ENCODE measurements at regions not wholly inside any gene's neighbourhood (a gene's known extent, or its start where the extent isn't known, plus 50 kb on each side); places are given as distances from the start of the nearest gene placed in this dataset.

DNA sequence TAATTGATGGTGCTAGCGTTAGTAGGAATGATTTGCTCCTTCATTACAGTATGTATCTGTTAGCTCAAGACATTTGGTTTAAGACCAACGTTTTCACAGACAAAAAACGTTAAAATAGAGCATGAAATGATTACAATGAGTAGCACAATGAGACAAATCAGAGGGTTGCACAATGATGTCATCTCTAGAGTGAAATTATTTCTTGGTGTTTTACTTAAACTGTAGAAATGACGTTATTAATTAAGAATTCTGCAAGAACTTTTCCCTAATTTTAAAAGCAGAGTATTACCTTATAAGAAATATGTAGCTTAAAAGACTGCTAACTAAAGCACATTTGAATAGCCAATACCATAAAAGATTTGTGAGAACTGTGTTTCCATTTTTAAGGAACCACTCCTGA lies 373.4 kb upstream of the KIF2B start:
- TF ChIP-seq, protein P1, sequence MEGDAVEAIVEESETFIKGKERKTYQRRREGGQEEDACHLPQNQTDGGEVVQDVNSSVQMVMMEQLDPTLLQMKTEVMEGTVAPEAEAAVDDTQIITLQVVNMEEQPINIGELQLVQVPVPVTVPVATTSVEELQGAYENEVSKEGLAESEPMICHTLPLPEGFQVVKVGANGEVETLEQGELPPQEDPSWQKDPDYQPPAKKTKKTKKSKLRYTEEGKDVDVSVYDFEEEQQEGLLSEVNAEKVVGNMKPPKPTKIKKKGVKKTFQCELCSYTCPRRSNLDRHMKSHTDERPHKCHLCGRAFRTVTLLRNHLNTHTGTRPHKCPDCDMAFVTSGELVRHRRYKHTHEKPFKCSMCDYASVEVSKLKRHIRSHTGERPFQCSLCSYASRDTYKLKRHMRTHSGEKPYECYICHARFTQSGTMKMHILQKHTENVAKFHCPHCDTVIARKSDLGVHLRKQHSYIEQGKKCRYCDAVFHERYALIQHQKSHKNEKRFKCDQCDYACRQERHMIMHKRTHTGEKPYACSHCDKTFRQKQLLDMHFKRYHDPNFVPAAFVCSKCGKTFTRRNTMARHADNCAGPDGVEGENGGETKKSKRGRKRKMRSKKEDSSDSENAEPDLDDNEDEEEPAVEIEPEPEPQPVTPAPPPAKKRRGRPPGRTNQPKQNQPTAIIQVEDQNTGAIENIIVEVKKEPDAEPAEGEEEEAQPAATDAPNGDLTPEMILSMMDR (conservative IDR thresholded peaks at IDR 0.05; ENCODE audit: low read depth, low read length): no peak
- no peak for TF ChIP-seq POLR2A (IDR thresholded peaks at IDR 0.05; ENCODE audit: low read depth, low read length)
- TF ChIP-seq SMC3 (IDR thresholded peaks at IDR 0.05; ENCODE audit: low read depth, low read length): no peak
- TF ChIP-seq RAD21 (IDR thresholded peaks at IDR 0.05; ENCODE audit: low read length): no peak
- TF ChIP-seq, protein P2, sequence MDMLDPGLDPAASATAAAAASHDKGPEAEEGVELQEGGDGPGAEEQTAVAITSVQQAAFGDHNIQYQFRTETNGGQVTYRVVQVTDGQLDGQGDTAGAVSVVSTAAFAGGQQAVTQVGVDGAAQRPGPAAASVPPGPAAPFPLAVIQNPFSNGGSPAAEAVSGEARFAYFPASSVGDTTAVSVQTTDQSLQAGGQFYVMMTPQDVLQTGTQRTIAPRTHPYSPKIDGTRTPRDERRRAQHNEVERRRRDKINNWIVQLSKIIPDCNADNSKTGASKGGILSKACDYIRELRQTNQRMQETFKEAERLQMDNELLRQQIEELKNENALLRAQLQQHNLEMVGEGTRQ (IDR thresholded peaks at IDR 0.05; ENCODE audit: low read depth, low read length): no peak
- TF ChIP-seq CEBPB (IDR thresholded peaks at IDR 0.05; ENCODE audit: low read depth, low read length): no peak
- TF ChIP-seq BHLHE40 (IDR thresholded peaks at IDR 0.05; ENCODE audit: low read depth, low read length): no peak
- TF ChIP-seq, protein P3, sequence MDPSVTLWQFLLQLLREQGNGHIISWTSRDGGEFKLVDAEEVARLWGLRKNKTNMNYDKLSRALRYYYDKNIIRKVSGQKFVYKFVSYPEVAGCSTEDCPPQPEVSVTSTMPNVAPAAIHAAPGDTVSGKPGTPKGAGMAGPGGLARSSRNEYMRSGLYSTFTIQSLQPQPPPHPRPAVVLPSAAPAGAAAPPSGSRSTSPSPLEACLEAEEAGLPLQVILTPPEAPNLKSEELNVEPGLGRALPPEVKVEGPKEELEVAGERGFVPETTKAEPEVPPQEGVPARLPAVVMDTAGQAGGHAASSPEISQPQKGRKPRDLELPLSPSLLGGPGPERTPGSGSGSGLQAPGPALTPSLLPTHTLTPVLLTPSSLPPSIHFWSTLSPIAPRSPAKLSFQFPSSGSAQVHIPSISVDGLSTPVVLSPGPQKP (IDR thresholded peaks at IDR 0.05; ENCODE audit: borderline replicate concordance, low read depth, low read length): no peak

Data from IMR-90 (cell line).